A673 (cell line): ENCODE measurements at regions not wholly inside any gene's neighbourhood (a gene's known extent, or its start where the extent isn't known, plus 50 kb on each side); places are given as distances from the start of the nearest gene placed in this dataset.

Experiments used
- BruUV-seq: library from RNA; stranded (reverse); fragments of 400-500 nt; replicated peaks from 2 replicates; lab custom pipeline; 2021; lab: Mats Ljungman, UMichigan
- CTCF ChIA-PET: fragments of 300-600 bp; sonication (Branson Sonifier 250); formaldehyde crosslinking; loops from one replicate; lab custom pipeline; 2022; ENCODE audit warnings: antibody characterized with exemption; lab: Charles Lee
- POLR2A ChIA-PET: fragments of 300-600 bp; sonication (Branson Sonifier 250); formaldehyde crosslinking; loops from one replicate; lab custom pipeline; 2022; ENCODE audit warnings: antibody characterized with exemption; ENCODE audit not compliant: low non-redundant PET; lab: Charles Lee
- DNase-seq: peaks from one replicate; pipeline ENCODE4 v3.0.0-alpha.2; 2015; ENCODE audit warnings: low spot score
- H3K27ac ChIP-seq: fragments of 200-600 bp; sonication (generic); 2 replicates; pipeline ENCODE4 v1.5.1; 2016; ENCODE audit warnings: mixed run types, low read depth, mild to moderate bottlenecking, mixed read lengths, antibody characterized with exemption, low read length; ENCODE audit not compliant: poor library complexity, severe bottlenecking
- H3K27me3 ChIP-seq: fragments of 200-600 bp; sonication (generic); replicated peaks from 2 replicates; pipeline ENCODE4 v1.6.1; 2017; ENCODE audit warnings: mixed run types, low read depth, mild to moderate bottlenecking, mixed read lengths, antibody characterized with exemption, low read length; ENCODE audit not compliant: insufficient read depth, poor library complexity
- H3K36me3 ChIP-seq: fragments of 200-600 bp; sonication (generic); 2 replicates; pipeline ENCODE4 v1.6.1; 2016; ENCODE audit warnings: mixed run types, mild to moderate bottlenecking, mixed read lengths, antibody characterized with exemption, low read length; ENCODE audit not compliant: insufficient read depth, poor library complexity, severe bottlenecking
- H3K4me1 ChIP-seq: fragments of 200-600 bp; sonication (generic); 2 replicates; pipeline ENCODE4 v1.6.1; 2017; ENCODE audit warnings: mixed run types, mild to moderate bottlenecking, mixed read lengths, antibody characterized with exemption, low read length; ENCODE audit not compliant: insufficient read depth, poor library complexity, severe bottlenecking
- H3K4me3 ChIP-seq: fragments of 200-600 bp; sonication (generic); 2 replicates; pipeline ENCODE4 v1.5.1; 2016; ENCODE audit warnings: low read depth, mixed run types, mild to moderate bottlenecking, mixed read lengths, low read length; ENCODE audit not compliant: poor library complexity, severe bottlenecking
- H3K9me3 ChIP-seq: fragments of 200-600 bp; sonication (generic); 2 replicates; pipeline ENCODE4 v1.6.1; 2016; ENCODE audit warnings: mixed run types, low read depth, mild to moderate bottlenecking, mixed read lengths, antibody characterized with exemption, low read length; ENCODE audit not compliant: poor library complexity, severe bottlenecking
- EZH2 ChIP-seq: fragments of 200-600 bp; sonication (generic); IDR thresholded peaks from 2 replicates; pipeline ENCODE4 v1.6.1; 2017; ENCODE audit warnings: borderline replicate concordance, low read depth, mild to moderate bottlenecking, mixed read lengths, antibody characterized with exemption, low read length; ENCODE audit not compliant: poor library complexity, severe bottlenecking
- intact Hi-C: fragments of 100-400 bp; cut with micrococcal nuclease; formaldehyde crosslinking; loops from one replicate; pipeline ENCODE4 v1.10.0; 2022; ENCODE audit not compliant: unreplicated experiment
- TF ChIP-seq, protein P1 (sequence below): fragments of 300-800, 200-600 bp; sonication (generic); conservative IDR thresholded peaks from 2 replicates; pipeline ENCODE4 v1.5.1; 2017; ENCODE audit warnings: low read depth, mild to moderate bottlenecking, antibody characterized with exemption, low read length, moderate library complexity, mixed read lengths

DNA sequence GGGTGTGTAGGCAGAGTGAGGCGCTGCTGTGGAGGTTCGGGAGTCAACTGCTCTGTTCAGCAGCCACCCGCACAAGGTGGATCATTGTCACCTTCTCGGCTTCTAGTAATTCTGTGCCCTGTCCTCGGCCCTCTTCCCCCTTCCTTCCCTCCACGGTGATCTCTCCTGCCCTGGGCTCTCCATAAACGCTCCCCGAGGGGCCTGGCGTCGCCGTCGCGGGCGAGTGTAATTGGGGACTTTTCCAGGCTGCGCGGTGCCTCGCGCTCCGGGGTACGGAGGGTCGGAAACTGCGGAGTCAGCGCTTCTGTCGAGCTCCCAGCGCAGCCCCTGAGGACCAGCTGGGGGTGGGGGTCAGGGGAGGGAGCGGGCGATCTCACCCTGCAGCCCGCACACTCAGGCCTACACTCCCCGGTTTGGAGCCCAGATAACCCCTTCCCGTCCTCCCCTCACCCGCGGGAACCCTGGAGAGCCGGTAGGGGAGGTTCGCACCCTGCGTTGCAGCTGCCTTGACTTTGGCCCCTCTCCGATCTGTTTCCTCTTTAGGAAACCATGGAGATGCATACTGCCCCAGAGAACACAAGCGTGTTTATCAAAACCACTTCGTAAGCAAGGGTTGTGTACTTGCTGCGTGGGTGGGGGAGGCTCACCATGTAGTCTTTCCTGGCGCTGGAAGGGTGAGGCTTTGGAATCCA, 188.3 kb upstream of the ZNF618 start:
- Histone ChIP-seq H3K27me3 (peaks cover 39% of the 10 kb centered on the region), H3K4me1 (peaks cover 7% of the 10 kb centered on the region), H3K4me3 (no peak overlapping the region), H3K27ac (no peak overlapping the region), H3K9me3 (no peaks in the 10 kb centered on the region), H3K36me3 (no peaks in the 10 kb centered on the region)
- ChIA-PET POLR2A (no interaction called here), CTCF (no interaction called here)
- BruUV-seq: no TSS peak
- intact Hi-C loops: loop anchor here (10.0 kb wide), 1 partner anchor 607 kb away; no protein-coding TSS in a partner anchor
- no peak for DNase-seq
- TF ChIP-seq, protein P1, sequence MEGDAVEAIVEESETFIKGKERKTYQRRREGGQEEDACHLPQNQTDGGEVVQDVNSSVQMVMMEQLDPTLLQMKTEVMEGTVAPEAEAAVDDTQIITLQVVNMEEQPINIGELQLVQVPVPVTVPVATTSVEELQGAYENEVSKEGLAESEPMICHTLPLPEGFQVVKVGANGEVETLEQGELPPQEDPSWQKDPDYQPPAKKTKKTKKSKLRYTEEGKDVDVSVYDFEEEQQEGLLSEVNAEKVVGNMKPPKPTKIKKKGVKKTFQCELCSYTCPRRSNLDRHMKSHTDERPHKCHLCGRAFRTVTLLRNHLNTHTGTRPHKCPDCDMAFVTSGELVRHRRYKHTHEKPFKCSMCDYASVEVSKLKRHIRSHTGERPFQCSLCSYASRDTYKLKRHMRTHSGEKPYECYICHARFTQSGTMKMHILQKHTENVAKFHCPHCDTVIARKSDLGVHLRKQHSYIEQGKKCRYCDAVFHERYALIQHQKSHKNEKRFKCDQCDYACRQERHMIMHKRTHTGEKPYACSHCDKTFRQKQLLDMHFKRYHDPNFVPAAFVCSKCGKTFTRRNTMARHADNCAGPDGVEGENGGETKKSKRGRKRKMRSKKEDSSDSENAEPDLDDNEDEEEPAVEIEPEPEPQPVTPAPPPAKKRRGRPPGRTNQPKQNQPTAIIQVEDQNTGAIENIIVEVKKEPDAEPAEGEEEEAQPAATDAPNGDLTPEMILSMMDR: no peak
- TF ChIP-seq EZH2: peak; percentile 47

DNA sequence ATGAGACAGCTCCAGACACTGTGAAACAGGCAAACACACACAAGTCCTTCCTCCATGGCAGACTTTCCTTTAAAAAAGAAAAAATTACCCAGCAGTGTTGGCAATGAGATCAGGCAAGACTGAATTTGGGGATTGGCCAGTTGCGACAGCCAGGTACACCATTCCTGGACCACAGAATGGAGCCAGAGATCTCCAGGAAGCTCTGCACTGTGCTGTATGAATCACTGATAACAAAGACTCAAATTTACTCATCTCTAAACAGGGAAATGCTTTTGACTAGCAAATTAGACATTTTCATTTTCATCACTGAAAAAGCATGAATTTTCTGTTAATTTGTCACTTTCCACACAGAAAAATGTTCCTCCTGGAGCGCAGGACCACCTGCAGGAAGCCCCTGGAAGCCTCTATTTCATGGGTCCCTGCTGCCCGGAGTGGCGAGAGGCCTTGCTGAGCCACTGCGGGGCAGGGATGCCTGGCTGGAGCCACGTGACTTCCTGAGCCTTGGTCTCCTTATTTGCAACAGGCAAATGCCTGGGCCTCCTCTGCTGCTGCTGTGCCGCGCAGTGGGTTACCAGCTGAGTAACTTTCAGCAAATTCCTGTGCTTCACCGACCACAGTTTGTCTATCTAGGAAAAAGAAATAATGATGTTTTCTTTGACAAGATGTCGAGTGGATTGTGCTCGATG, 185.9 kb upstream of the ZNF618 start:
- ChIA-PET POLR2A (no interaction called here), CTCF (no interaction called here)
- no peaks in the 10 kb centered on the region for H3K9me3 ChIP-seq
- no peak overlapping the region for H3K27ac ChIP-seq
- no peak for TF ChIP-seq EZH2
- TF ChIP-seq, protein P1: no peak
- no TSS peak for BruUV-seq
- H3K4me3 ChIP-seq: no peak overlapping the region
- no peak for DNase-seq
- peaks cover 35% of the 10 kb centered on the region for H3K27me3 ChIP-seq
- H3K4me1 ChIP-seq: peaks cover 7% of the 10 kb centered on the region
- H3K36me3 ChIP-seq: no peaks in the 10 kb centered on the region
- intact Hi-C loops: loop anchor here (5.0 kb wide), 1 partner anchor 342 kb away; no protein-coding TSS in a partner anchor

DNA sequence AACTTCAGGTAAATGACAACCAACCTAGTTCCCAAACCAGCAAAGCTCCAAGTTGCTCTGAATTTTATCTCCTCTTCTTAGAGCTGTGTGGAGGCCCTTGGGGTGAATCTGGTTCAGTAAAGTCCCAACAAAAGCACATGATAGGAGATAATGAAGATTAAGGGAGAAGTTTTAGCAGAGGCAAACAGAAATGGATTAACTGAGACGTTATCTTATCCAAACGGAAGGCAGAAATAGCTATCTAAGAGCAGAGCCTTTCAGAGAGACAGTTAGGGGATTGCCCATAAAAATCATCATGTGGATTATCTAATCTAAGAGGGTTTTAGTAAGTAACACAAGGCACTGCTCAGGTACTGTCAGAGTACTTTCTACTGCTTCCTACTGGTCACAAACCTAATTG, 183.9 kb upstream of the ZNF618 start:
- no peak overlapping the region for H3K27ac ChIP-seq
- ChIA-PET POLR2A (no interaction called here), CTCF (no interaction called here)
- no TSS peak for BruUV-seq
- no peaks in the 10 kb centered on the region for H3K9me3 ChIP-seq
- TF ChIP-seq, protein P1: no peak
- no peak for TF ChIP-seq EZH2
- intact Hi-C loops: loop anchor here (5.0 kb wide), 1 partner anchor 340 kb away; no protein-coding TSS in a partner anchor
- H3K4me1 ChIP-seq: peaks cover 7% of the 10 kb centered on the region
- DNase-seq: no peak
- H3K36me3 ChIP-seq: no peaks in the 10 kb centered on the region
- no peak overlapping the region for H3K4me3 ChIP-seq
- peaks cover 20% of the 10 kb centered on the region for H3K27me3 ChIP-seq
